NCI-H146 (cell line): ENCODE measurements at regions not wholly inside any gene's neighbourhood (a gene's known extent, or its start where the extent isn't known, plus 50 kb on each side); places are given as distances from the start of the nearest gene placed in this dataset.
"Not testable (repeated sequence)": the region's sequence is repeated elsewhere in the genome, so short reads cannot be mapped to it uniquely, and the experiment has no call there.

Experiments
- DNase-seq: peaks from one replicate; lab custom pipeline; 2025; lab: John Stamatoyannopoulos, UW

DNA sequence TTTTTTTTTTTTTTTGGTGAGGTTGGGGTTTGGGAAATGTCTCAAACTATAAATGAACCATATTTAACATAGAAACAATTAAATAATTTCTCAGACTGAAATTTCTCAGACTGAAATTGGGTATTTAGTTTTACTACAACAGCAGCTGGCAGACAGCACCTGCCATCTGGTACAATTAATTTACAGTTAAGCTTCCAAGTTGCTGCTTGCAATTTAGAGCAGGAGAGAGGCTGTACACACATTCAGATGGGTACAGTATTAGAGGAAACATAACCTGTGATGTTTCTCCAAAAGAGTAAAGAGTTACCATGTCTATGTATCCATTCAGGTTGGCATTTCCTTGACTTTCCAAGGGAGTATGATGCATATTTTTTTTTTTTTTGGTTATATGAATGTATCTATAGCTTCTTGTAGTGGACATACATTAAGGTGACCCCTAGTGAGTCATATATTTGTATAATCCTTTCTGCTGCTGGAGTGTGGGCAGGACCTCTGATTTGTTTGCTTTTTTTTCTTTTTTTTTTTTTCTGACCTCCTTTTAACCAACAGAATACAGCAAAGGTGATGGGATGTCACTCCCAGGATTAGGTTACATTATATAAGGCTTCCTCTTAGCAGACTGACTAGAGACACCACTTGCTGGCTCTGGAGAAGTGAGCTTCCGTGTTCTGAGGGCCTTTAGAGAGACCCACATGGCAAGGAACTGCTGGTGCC is 201.7 kb downstream of the PTH2R start:
- DNase-seq, result peak; percentile 2

DNA sequence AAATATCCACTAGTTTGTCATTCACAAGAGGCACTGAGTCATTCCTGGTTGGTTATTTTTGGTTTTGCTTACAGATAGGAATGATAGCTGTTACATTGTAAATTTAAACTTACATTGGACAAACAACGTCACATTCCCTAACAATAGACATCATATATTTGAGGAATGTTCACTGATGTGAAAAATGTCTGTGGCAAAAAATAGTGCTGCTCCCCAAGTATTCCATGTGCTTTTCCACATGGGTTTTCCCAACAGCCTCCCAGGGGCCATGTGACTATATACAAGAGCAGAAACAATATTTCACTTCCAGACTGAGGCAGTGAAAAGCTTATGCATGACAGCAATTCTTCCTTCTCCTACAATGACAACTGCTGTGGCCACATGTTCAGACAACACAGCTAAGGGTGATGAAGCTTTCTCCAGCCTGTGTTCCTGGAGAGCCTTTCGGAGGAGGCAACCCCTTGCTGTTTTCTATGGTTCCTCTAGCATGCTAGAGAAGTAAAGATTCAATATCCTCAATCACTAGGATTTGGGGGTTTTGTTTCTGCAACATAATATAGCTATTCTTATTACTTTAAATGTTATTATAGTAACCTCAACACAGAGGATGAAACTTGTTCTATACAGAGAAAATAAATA is 202.7 kb downstream of the PTH2R start:
- no peak for DNase-seq

DNA sequence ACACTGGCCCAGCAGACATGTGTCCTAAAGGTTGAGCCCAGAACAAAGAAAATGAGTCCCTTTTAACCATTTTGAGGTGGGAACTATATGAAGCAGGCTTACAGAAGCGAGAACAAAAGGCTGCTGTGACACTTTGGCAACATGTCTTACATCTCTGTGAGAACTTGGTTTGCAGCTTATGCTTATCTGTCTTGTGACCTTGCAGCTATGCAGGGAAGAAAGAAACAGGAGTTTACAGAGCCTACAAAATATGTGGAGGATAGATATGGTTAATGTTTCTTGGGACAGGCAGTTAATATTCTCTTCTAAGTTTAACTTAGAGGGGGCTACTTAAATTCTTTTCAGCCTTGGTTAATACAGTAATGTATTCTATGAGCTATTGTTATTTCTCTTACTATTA is 209.1 kb downstream of the PTH2R start:
- not testable (repeated sequence) for DNase-seq

DNA sequence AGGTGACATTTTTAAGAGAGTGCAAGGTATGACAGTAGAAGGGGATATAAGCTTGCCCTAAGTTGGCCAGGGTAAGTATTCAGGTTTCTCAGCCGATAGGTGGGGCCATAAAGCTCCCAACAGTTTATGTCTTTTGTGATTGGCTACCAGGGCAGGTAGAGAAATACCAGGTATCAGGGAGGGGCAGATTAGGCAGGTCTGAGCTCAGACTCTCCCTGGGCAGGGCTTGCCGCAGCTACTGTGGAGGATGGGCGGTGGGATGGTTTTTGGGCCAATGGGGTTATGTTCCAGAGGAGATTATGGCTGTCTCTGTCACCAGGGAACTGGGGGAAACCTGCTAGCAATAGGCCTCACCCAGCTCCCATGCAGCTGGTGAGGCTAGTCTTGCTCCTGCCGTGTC is 211.6 kb downstream of the PTH2R start:
- no peak for DNase-seq

DNA sequence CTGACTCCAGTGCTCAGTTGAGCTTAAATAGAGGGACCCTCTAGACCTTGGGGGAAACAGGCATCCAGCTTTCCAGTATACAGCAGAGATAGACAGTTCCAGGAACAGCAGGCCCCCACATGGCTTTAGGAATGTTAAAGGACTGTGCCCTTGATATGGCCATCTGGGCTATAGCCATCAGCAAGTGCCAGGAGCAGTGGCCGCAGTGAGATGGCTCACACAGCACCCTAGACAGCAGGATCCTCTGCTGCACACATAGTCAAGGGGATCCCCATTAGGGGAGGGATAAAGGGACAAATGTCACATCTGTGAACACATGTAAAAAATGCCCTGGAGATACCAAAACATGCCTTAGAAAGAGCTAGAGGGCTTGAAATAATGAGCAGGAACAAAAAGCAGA is 213.4 kb downstream of the PTH2R start:
- no peak for DNase-seq

DNA sequence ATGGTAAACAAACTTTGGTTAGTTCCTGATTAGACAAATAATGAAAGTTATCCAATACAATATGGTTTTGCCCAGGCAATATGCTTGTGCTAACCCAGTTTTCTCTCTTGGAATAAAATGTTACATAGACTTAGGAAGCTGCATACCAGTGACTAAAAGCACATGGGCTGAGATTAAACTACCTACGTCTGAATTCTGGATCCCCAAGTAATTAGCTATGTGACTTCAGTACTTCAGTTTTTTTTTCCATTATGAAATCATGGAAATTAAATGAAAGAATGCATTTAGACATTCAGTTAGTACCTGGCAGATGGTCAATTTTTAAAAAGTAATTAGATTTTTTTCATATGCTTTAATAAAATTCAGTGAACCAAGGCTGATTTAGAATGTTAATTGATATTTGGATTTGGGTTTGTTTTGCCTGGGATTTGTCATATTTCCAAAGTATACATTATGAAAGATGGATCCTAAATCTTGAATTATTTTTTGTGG is 213.9 kb downstream of the PTH2R start:
- DNase-seq, result no peak

DNA sequence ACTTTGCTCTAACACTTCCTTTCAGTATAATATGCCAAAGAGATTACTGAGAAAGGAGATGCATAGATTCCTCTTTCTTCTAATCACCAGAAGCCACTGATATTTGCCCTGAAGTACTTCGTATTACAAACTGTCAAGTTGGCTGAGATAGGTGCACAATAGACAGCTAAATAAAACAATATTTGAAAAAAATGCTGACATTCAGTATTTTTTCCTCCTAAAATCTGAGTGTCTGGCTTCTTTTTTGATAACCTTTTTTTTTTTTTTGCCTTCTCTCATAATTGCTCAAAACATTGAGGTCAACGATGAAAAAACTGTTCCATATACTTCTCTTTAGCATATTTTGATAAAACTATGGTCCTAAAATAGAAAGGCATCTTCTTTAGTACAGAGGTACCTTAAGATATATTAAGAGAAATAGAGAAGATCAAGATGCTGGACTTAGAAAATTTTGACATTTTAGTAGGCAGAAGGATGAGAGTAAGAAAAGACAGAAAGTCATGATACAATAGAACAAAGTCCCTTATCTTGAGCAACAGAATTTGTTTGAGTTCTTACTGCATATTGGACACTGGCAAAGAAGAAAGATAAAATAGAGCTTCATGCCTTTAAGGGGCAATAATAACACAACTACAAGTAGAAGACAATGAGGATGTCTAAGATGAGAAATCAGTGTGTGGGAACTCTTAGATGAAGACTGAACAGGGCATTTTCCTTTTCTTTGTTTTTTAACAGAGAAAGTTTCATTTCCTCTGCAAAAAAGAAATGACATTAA is 220.7 kb downstream of the PTH2R start:
- no peak for DNase-seq

DNA sequence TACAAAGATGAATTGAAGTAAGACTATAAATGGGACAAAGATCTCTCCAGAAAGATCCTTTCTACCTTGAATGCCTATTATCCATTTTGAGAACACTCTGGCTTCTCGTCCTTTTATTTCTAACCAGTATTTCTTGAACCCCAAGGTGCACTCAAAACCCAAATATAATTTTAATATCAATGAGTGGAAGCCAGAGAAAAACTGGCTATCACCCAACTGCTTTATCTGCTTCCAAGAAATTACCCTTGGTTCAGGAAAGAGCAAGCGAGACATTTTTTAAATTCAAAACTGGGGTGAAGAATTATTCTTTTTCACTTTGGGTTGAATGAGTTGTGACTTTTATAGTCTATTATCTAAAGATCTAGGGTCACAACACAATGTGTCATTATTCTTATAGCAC is 221.3 kb downstream of the PTH2R start:
- no peak for DNase-seq

DNA sequence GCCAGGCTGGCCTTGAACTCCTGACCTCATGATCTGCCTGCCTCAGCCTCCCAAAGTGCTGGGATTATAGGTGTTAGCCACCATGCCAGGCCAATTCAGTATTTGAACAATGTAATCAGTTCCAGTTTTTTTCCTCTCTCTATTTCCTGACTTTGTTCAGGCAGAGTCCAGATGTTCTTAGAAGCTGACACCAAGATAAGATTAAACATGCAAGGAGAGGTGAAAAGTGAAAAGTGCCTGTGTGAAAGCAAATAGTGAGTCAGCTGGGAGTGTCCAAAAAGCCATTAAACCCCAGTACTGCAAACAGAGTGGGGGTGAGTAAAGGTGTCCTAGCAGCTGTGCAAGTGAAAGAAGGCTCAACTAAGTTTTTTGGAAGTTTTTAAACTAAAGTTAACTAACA is 231.5 kb downstream of the PTH2R start:
- DNase-seq, result no peak

DNA sequence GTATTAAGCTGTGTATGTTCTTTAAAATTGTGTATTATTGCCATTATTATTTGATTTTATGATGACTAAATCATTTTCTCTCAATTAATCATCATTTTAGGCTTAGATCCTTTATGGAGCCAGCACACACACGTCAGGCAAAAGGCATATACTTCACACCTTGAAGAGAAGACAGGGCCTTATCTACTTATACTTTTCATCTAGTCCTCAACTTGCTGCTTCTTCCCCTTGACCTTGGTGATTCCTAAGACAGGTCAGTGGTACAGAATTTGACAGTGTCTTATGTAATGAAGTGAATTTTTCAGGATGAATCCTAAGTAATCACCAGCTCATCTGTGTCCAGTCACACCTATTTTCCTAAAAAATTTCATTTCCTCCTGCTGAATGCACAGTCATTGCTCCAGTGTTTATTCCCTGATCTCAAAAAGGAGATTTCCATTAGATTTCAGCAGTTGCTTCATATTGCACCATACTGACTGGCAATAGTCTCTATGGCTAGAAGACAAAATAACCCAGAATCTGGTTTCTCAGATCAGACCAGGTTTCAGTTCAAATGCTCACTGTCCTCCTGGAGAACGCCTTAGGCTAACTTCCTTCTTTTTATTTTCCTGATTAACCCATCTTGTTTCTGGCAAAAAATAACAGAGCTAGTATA is 235.7 kb downstream of the PTH2R start:
- DNase-seq, result no peak

DNA sequence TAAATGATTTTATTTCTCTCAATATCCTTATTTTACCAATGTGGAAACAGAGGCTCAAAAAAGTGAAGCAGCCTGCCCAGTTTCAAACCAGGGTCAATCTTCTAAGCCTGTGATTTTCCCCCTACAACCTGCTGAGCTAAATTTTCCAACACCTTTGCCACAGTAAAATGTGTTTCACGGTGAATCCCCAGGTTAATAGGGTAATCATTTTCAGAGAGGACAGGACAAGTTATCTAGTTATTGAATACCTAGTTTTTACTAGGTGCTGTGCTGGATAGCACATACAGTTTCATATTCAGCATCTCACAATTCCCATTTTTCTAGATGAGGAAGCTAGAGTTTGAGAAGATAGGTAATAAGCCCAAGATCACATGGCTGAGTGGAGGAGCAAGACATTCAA is 236.6 kb downstream of the PTH2R start:
- DNase-seq, result no peak

DNA sequence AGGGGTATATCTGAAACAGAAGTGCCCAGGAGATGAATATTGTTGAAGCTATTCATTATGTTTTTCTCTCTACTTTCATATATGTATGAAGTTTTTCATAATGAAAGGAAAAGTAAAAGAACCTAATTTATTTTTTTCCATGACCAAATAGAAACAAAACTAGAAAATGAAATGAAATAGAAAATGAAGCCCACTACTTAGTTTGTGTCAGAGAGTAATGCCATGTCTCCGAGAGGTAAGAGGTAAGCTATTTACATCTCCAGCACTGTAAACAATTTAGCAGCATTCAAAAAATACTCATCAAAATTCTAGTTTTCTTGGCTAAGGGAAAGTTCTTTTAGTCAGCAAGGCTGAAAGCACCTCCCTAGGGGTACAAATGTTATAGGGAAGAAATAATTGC is 238.6 kb downstream of the PTH2R start:
- no peak for DNase-seq

DNA sequence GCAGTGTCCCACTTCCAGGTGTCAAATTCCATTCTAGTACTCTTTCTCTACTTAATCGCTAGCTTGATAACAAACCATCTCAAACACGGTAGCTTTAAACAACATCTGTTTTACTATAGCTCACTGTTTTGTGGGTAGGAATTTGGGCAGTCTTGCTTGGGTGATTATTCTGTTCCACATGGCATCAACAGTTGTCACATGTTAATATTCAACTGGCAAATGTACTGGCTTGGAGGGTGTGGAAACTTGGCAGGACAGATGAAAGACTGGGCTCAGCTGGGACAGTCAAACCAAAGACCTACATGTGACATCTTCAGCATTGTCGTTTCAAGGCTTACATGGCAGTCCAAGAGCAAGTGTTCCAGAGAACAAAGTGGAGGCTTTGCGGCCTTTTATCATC is 241.8 kb downstream of the PTH2R start:
- no peak for DNase-seq

DNA sequence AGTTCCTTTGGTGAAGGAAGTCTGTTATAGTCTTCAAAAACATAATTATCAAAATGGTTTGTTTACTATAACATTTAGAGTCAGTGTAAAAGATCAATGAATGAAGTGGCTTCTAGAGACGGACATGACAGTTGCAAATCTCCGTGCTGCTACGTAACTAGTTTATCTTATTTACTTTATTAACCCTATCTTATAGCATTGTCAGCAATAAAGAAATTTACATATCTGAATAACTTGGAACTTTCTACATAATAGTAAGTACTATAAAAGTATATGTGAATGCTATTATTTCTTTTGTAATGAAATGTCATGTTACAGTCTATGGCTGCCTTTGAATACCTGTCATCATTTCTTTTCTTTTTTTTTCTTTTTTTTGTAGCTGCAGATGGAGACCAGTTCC is 246.8 kb downstream of the PTH2R start:
- DNase-seq, result no peak

DNA sequence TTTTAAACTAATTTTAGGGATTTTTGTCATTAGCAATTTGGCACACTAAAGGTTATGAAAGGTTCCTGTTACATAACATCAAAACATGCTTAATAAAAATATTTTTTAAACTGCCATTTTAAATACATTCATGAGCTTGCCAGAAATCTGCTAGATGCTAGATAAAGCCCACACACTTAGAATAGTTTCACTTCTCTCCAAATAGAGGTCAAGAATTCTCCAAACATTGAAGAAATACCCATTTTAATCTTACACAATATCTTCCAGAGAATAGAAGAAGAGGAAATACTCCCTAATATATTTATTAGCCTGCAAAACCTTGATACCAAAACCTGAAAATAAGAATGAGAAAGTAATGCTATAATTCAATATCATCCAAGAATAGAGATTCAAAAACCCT is 247.5 kb downstream of the PTH2R start:
- no peak for DNase-seq

DNA sequence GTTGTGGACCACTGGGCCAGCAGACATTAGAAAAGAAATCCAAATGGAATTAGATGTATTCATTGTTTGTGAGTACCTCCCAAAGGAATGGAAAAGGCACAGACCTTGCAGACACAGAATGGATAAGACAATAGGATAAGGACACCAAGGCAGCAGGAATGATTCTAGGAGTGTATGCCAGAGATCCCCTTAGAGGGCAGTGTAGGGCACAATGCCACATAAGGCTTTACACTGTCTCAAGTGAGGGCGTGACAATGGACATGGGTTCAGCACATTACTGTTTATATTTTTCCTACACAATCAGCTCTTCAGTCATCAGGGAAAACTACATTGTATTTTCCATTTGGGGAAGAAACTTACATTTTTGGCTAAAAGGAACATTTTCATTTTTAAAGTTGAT is 250.9 kb downstream of the PTH2R start:
- no peak for DNase-seq

DNA sequence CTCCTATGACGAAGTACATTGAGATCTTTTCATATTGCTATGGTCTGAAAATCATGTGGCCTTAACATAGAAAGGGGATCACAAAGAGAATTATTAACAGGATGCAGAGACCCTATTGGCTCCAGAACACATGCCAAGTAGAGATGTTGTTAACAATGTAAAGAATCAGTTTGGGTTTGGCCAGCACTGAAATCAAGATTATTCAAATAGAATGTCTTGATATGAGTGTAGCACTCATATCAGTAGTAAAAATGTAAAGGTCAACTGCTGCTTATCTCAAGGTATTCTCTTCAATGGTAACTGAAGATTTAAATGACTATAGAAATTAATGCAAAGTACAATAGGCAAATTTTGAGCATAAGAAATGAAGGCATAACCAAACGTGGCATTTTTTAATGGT is 262.8 kb downstream of the PTH2R start:
- DNase-seq, result no peak

DNA sequence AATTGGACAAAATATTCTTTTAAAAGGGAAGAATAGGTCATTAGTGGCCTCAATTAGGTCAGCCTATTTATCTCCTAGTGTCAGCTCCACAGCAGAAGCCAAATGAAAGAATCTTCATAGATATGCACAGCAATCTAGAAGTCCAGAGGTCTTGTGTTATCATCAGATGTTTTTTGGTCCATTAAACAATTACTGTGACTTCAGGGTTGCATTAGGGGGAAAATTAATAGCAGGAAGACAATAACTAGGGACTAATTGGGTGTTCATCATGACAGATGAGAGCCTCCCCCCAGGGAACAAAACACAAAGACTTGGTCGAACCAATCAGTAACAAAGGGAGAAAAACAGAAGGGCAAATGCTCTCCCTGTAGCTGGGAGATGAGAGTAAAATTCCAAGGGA is 264.7 kb downstream of the PTH2R start:
- DNase-seq, result no peak

DNA sequence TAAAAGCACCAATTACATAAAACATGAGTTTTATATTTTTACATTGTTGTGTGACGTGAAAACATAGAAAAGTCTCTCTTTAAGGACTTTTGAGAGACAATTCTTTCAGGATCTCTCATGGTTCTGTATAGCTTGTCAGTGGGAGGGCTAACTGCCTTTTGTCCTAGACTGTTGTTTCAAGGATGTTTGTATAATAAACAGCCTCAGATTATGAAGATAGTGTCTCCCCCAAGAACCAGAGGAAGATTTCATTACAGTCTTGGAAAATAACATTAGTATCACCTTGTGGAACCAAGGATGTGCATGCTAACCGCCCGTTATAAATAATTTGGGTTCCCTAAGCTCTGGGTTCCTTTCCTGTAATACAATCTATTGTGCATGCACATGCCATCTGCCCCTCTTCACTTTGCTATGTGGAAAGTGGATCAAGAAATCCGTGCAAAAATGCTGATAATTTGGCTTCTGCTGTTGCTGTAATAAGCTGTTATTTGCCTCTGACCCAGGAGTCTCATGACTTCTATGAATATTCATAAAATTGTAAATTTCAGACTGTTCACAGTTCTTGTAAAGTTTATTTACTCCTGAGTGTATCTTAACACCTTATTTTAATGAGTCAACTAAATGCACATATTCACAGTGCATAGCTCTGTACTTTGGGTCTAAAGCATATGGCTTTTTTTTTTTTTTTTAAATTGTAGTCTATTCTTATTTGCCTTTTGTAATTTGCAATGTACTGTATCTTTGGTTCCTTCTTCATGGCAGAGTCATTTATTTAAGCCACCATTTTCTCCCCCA is 265.5 kb downstream of the PTH2R start:
- no peak for DNase-seq

DNA sequence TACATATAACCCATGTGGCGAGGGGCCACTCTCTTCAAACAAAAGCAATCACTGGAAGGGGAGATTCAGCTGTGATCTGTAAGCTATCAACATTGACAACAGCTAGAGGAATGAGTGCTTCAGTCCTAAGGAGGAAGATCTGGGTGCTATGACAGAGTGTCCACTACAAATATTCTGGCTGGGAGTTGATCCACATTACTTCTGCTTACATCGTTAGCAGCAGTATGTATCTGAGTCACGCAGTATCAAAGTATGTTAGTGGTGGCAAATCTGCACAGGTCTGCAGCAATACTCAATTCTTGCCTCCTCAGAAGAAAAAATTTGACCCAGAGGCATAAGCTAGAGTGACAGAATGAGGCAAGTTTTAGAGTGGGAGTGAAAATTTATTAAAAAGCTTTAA is 267.0 kb downstream of the PTH2R start:
- no peak for DNase-seq

DNA sequence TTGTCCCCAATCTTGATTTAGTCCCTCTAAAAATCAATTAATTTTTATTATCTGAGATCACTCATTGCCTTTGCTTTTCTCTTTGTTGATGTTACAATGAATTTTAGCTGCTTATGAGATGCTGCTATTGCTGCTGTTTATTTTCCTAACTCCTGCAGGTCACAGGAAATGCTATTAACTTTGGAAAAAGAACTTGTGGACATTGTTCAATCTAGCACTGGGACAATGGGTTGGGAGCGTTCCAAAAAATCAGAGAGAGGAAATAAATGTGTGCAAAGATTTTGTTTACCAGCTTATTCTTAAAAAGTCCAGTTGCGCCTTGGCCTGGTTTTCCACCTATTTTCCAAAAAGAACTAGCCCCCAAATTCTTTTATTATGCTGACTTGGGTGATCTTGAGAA is 268.3 kb downstream of the PTH2R start:
- no peak for DNase-seq

DNA sequence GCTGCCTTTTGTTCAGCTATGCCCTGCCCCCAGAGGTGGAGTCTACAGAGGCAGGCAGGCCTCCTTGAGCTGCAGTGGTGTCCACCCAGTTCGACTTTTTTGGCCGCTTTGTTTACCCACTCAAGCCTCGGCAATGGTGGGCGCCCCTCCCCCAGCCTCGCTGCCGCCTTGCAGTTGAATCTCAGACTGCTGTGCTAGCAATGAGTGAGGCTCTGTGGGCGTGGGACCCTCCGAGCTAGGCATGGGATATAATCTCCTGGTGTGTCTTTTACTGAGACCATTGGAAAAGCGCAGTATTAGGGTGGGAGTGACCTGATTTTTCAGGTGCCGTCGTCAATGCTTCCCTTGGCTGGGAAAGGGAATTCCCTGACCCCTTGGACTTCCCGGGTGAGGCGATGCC is 279.3 kb downstream of the PTH2R start:
- not testable (repeated sequence) for DNase-seq
